ENCODE measurements at regions not wholly inside any gene's neighbourhood (a gene's known extent, or its start where the extent isn't known, plus 50 kb on each side); places are given as distances from the start of the nearest gene placed in this dataset.
"Not testable (repeated sequence)": the region's sequence is repeated elsewhere in the genome, so short reads cannot be mapped to it uniquely, and the experiment has no call there.

- intact Hi-C loops (cut with micrococcal nuclease), result no loop called here
Observed at GRCh38 chr2:84160453-84160852, 298.6 kb downstream of the SUCLG1 start.

DNA sequence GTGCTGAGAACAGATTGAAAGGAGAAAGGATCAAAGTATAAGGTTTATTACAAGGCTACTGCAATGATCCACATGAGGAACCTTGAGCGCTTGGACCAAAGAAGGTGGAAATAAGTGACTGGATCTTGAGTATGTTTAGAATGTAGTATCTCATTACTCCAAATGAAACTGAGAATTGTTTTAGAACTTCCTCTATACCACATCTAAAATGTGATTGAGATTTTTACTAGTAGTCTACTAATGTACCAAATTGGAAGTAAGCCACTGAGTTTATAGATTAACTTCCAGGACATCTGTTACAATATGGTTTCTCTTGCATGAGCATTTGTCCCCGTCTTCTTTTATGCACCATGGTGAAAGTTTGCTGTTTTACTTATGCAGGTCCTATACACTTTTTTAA, 300.5 kb downstream of the SUCLG1 start:
- intact Hi-C loops (cut with micrococcal nuclease), result no loop called here

DNA sequence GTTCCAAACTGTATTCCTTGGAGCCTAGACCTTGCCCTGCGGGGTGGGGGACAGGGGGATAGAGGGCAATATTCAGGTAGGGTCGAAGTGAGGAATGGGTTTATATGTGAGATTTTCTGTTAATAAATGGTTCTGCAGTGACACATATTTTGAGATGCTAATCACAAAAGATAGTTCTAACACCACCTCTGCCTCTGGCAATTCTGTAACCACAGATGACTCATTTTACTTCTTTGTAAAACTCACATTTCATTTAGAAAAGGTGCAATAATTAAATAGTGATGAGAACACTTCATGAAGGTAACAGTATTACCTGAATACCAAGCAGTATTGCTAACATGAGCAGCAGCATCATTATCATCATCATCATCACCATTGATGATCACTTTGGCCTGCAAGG, 306.6 kb downstream of the SUCLG1 start:
- intact Hi-C loops (cut with micrococcal nuclease), result no loop called here

GRCh38 chr2:84144345-84144744, 314.7 kb downstream of the SUCLG1 start:
- intact Hi-C loops (cut with micrococcal nuclease), result no loop called here

GRCh38 chr2:84137034-84137433, 322.0 kb downstream of the SUCLG1 start:
- intact Hi-C loops (cut with micrococcal nuclease), result no loop called here

- intact Hi-C loops (cut with micrococcal nuclease), result no loop called here
Observed at GRCh38 chr2:84132370-84132769, 326.7 kb downstream of the SUCLG1 start.

DNA sequence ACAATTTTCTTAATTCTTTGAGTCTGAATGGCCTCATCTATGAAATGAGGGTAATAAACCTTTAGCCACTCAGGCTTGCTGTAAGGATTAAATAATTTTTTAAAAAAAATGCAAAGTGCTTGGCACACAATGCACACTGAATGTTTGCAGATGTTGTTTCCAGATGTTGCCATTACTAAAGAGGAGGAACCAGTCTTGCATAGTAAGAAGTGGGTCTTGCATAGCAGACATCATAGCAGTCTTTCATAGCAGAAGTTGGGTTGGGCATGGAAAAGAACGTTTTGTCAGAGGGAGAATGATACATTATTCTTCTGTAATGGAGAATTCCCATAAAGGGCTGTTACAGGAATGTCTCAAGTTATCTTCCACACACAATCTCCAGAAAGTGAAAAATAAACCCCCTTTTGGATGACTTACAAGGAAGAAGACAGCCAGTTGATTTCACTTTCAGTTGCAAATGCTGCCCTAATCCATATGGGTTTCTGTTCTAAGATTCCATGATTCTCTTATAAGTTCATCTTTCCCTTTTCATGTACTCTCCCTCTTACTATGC, 327.7 kb downstream of the SUCLG1 start:
- intact Hi-C loops (cut with micrococcal nuclease), result no loop called here

DNA sequence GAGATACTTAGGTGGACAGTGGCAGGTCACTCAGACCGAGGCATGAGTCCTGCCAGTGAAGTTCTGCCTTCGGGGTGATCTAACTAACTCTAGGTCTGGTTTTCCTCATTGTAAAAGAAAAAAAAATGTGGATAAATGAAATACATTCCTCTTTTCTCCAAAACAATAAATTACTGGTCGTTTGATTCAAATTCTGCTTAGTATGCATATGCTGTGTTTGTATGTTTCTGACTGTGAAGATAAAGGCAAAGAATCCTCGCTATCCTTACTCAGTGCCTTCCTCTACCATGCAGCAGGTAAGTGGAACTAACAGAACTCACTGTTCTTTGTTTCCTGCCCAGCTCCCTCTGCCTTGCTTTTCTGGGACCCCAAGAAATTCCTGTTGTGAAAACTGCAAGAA, 330.1 kb downstream of the SUCLG1 start:
- intact Hi-C loops (cut with micrococcal nuclease), result no loop called here

DNA sequence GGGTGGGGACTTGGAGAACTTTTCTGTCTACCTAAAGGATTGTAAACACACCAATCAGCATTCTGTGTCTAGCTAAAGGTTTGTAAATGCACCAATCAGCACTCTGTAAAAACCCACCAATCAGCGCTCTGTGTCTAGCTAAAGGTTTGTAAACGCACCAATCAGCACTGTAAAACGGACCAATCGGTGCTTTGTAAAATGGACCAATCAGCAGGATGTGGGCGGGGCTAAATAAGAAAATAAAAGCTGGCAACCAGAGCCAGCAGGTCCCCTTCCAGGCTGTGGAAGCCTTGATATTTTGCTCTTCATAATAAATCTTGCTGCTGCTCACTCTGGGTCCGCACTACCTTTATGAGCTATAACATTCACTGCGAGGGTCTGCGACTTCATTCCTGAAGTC, 331.3 kb downstream of the SUCLG1 start:
- intact Hi-C loops (cut with micrococcal nuclease), result not testable (repeated sequence)

- intact Hi-C loops (cut with micrococcal nuclease), result no loop called here
Observed at GRCh38 chr2:84126530-84126929, 332.6 kb downstream of the SUCLG1 start.

DNA sequence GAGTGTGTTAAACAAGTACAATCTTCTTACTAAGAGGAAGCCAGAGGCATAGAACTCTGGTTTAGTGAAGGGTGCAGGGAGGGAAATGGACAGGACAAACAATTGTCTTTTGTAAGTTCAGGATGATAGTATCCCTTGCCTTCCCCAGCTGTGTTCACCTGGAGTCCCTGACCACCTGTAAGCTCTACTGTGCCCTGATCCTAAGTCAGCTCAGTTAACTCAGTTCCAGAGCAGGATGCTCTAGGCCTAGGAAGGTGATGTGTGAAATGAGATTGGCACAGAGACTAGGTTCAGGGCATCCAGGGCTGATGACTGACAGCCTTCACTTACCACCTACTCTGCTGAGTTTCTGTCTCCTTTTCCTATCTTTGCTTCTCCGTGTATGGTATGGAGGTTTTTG, 333.0 kb downstream of the SUCLG1 start:
- intact Hi-C loops (cut with micrococcal nuclease), result no loop called here

- intact Hi-C loops (cut with micrococcal nuclease), result no loop called here
Observed at GRCh38 chr2:84116143-84116542, 342.9 kb downstream of the SUCLG1 start.

DNA sequence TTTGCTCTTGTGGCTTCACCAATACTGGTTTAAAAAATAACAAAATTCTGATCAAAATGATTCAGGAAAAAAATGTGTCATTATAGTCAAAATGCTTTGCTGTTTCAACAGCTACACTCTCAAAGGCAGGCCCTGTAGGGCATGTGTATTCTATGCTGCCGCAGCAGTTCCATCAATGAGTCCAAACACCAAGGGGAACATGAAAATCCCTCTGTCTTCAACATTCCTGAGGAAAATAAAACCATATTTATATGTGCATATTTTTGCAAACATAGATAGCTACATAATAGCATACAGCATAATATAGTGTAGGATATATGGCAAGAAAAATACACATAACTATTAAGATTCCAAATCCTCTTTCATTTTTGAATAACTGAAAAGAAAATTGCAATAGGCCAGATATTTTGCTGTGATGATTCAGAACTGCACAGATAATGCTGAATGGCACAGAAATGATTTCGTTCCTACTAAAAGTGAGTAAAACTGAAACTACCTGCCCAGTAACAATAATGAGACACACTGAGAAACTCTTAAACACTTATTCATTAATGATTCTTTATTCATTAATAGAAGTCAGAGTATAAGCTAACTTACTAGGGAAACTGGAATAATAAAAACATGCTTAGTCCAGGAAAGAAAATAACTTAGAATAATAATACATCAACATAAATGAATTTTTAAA, 343.8 kb downstream of the SUCLG1 start:
- intact Hi-C loops (cut with micrococcal nuclease), result no loop called here

DNA sequence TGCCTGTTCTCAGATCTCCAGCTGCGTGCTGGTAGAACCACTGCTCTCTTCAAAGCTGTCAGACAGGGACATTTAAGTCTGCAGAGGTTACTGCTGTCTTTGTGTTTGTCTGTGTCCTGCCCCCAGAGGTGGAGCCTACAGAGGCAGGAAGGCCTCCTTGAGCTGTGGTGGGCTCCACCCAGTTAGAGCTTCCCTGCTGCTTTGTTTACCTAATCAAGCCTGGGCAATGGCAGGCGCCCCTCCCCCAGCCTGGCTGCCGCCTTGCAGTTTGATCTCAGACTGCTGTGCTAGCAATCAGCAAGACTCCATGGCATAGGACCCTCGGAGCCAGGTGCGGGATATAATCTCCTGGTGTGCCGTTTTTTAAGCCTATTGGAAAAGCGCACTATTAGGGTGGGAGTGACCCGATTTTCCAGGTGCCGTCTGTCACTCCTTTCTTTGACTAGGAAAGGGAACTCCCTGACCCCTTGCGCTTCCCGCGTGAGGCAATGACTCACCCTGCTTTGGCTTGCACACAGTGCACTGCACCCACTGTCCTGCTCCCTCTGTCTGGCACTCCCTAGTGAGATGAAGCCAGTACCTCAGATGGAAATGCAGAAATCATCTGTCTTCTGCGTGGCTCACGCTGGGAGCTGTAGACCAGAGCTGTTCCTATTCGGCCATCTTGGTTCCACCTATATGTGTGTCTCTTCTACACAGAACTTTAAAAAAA, 355.1 kb downstream of the SUCLG1 start:
- intact Hi-C loops (cut with micrococcal nuclease), result not testable (repeated sequence)

DNA sequence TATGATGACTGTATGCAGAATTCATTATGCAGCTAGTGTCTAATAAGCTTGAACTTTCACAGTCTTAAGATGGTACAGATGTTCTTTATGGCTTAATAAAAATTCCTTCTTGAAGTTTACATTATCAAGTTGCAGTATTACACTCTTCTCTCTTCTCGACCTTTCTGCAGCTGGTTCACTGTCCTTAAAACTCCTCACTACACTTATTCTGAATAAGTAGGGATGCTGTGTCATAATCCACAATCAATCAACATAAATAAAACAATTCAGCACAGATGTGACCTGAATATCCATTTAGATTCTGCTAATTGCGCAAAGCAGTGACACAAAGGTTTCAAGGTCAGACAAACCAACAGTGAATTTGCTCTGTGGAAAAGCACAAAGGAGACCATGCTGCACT, 356.8 kb downstream of the SUCLG1 start:
- intact Hi-C loops (cut with micrococcal nuclease), result no loop called here

- intact Hi-C loops (cut with micrococcal nuclease), result no loop called here
Observed at GRCh38 chr2:84088656-84089055, 370.4 kb downstream of the SUCLG1 start.

GRCh38 chr2:84085562-84085961, 373.5 kb downstream of the SUCLG1 start:
- intact Hi-C loops (cut with micrococcal nuclease), result no loop called here

DNA sequence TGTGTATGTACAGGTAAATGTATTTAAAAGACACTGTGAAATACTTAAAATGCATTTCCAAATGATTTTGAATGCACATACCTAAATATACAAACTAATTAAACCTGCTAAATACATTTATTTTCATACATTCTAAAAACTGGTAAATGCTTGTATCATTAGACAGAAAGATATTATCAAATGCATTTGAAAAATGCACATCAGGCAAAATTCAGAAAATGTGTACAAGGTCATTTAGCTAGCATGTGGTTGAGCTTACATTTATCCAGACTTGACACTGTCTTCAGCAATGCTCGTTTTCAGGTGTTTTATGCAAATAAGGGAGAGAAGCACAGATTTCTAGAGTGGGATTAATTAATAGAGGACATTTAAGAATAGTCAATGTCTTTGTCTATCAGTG, 374.2 kb downstream of the SUCLG1 start:
- intact Hi-C loops (cut with micrococcal nuclease), result no loop called here

GRCh38 chr2:84083984-84084383, 375.1 kb downstream of the SUCLG1 start:
- intact Hi-C loops (cut with micrococcal nuclease), result no loop called here

DNA sequence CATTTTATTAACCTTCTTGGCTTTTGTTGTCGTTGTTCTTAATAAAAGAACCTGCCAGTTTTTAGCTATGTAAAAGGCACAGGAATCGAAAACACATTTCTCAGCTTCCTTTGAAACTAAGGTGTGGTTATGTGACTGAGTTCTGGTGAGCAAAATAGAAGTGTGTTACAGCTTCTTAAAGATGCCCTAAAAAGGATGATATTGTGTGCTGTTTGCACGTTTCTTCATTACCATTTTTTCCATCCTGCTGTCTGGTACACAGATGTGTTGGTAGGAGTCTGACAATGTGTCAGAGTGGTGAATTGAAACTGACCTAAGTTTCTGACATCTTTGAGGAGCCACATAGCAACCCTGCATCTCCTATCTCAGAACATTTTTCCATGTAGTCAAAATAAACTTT, 380.6 kb downstream of the SUCLG1 start:
- intact Hi-C loops (cut with micrococcal nuclease), result no loop called here

DNA sequence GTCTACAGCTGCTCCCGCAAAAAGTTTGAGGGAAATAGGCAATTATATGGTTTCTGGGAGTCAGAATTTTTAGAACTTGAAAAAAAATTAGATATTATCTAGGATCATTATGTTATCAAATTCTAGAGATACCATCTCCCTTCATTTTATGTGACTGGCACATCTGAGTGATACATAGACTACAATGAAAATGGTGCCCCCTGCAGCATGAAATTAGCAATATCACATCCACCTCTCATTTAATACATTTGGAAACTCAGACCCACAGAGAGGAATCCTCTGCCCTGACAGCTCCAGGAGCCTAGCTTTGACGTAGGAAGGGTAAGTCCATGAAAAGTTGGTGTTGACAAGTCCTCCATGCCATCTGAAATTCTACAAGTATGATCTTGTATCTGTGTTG, 381.6 kb downstream of the SUCLG1 start:
- intact Hi-C loops (cut with micrococcal nuclease), result loop anchor here (1.0 kb wide), 1 partner anchor 54 kb away; no protein-coding TSS in a partner anchor

GRCh38 chr2:84071050-84071449, 388.0 kb downstream of the SUCLG1 start:
- intact Hi-C loops (cut with micrococcal nuclease), result no loop called here

DNA sequence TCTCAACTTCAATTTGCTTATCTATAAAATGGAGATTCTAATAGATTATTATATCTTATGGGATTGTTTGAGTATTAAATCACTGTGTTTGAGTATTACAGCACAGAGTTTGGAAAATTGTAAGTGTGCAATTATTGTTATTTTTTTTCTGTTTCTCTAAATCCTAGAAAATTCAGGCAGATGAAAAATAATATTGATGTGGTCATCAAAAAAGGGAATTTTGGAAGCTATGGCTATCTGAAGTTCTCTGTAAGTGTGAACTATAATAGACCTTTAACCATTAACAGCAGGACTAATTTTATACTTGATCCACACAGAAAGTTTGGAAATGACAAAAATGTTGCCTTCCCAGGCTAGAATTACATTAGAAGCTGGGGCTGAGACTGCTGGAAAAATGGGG, 393.2 kb downstream of the SUCLG1 start:
- intact Hi-C loops (cut with micrococcal nuclease), result no loop called here
